ENCODE measurements at regions not wholly inside any gene's neighbourhood (a gene's known extent, or its start where the extent isn't known, plus 50 kb on each side); places are given as distances from the start of the nearest gene placed in this dataset.

DNA sequence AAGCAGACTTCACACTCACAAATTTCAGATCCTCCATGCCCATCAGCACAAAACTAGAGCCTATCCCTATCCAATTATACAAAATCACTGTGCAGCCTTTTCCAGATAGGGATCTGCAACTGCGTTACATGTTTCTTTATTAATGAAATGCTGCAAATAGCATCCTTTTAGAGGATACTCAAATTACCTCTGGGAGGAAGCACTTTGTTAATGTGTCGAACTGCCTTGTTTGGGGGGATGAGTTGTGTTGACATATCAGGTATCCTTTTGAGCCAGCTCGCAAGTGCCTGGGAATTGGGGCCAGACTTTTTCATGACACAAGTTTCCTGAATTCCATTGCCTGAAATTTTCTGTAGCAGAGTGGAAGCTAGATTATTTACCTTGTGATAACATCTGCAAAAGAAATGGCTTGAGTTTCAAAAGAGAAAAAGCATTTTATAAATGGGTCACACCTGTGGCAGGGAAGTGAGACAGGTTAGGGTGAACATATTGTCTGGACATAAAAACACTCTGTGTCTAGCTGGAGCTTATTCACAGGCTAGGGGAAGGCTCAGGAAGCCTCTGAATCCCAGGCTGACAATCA is 299.1 kb upstream of the MTNR1B start:
- no peaks in the 10 kb centered on the region for H3K36me3 Mint-ChIP-seq
- H3K9me3 Mint-ChIP-seq, result peaks cover 0 to 13% (median 0%) of the 10 kb centered on the region in 9 donors
- DNase-seq, result no peak

GRCh38 chr11:92671081-92671480 is 298.4 kb upstream of the MTNR1B start:
- POLR2A ChIA-PET, result no interaction called here
- H3K9me3 Mint-ChIP-seq, result peaks cover 0 to 13% (median 0%) of the 10 kb centered on the region in 9 donors
- no peaks in the 10 kb centered on the region for H3K4me1 Mint-ChIP-seq
- ATAC-seq (no peak), DNase-seq (no peak)
- H3K36me3 Mint-ChIP-seq, result no peaks in the 10 kb centered on the region
- H3K27ac Mint-ChIP-seq, result no peak overlapping the region
- no peaks in the 10 kb centered on the region for H3K27me3 Mint-ChIP-seq
- no peak overlapping the region for H3K4me3 Mint-ChIP-seq

More for the DNA sequence above, 299.1 kb upstream of the MTNR1B start:
- Mint-ChIP-seq H3K4me1 (no peaks in the 10 kb centered on the region), H3K27me3 (no peaks in the 10 kb centered on the region), H3K4me3 (no peak overlapping the region), H3K27ac (no peak overlapping the region)
- no peak for ATAC-seq
- POLR2A ChIA-PET, result no interaction called here

GRCh38 chr11:92675303-92675702 is 294.1 kb upstream of the MTNR1B start:
- ATAC-seq (no peak), DNase-seq (no peak)
- no peak overlapping the region for H3K27ac Mint-ChIP-seq
- H3K9me3 Mint-ChIP-seq, result peaks cover 0 to 11% (median 3%) of the 10 kb centered on the region in 9 donors
- H3K27me3 Mint-ChIP-seq, result no peaks in the 10 kb centered on the region
- H3K4me3 Mint-ChIP-seq, result no peak overlapping the region
- POLR2A ChIA-PET, result no interaction called here
- H3K36me3 Mint-ChIP-seq, result peaks cover 0 to 3% (median 2%) of the 10 kb centered on the region in 3 donors
- H3K4me1 Mint-ChIP-seq, result no peaks in the 10 kb centered on the region

DNA sequence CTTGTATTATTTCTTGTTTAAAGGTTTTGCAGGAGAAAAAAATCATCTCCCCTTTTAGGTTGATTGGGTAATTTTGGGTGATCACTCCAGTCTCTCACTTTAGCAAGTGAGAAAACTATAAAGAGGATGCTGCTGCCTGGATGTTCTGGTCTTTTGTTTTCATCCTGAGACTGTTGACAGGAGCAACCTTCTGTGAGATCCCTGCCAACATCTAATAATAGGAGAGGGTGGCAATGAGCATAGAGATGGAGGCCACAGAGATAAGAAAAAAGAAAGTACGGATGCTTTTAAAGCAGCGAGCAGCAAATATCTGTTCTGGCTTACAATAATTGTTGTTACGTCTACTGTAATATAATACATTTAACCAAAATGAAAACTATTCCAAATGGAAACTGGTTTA is 293.6 kb upstream of the MTNR1B start:
- Mint-ChIP-seq H3K27me3 (no peaks in the 10 kb centered on the region), H3K9me3 (peaks cover 0 to 12% (median 3%) of the 10 kb centered on the region in 9 donors), H3K27ac (no peak overlapping the region), H3K4me3 (no peak overlapping the region), H3K4me1 (no peaks in the 10 kb centered on the region), H3K36me3 (peaks cover 0 to 6% (median 2%) of the 10 kb centered on the region in 3 donors)
- POLR2A ChIA-PET, result no interaction called here
- ATAC-seq (no peak), DNase-seq (no peak)

GRCh38 chr11:92678008-92678611 is 291.3 kb upstream of the MTNR1B start:
- Mint-ChIP-seq H3K27ac (no peak overlapping the region), H3K9me3 (peaks cover 0 to 11% (median 5%) of the 10 kb centered on the region in 9 donors), H3K4me3 (no peak overlapping the region), H3K27me3 (peaks cover 0 to 4% (median 0%) of the 10 kb centered on the region in 5 donors), H3K4me1 (no peaks in the 10 kb centered on the region), H3K36me3 (peaks cover 0 to 6% (median 2%) of the 10 kb centered on the region in 3 donors)
- POLR2A ChIA-PET, result no interaction called here
- ATAC-seq, result no peak
- DNase-seq, result no peak

DNA sequence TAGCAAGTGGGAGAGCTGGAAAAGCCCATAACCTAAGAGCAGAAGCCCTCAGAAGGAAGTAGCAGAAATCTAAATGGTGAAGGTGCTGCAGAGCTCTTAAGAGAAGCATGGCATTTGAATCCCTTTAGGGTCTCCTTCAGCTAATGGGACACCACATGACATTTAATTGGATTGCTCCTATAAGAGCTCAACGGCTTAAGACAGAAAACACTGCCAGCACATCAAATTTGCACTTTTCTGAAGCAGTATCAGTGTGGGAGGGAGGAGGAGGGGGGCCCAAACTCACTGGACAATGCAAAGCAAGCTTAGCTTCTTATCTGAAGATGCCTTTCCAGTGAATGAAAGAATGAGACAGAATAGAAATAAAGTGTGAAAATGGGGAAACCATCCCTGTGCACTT is 287.9 kb upstream of the MTNR1B start:
- H3K4me3 Mint-ChIP-seq, result no peak overlapping the region
- peaks cover 0 to 6% (median 2%) of the 10 kb centered on the region in 3 donors for H3K36me3 Mint-ChIP-seq
- no peaks in the 10 kb centered on the region for H3K4me1 Mint-ChIP-seq
- peaks cover 0 to 4% (median 0%) of the 10 kb centered on the region in 5 donors for H3K27me3 Mint-ChIP-seq
- H3K9me3 Mint-ChIP-seq, result peaks cover 0 to 11% (median 7%) of the 10 kb centered on the region in 9 donors
- H3K27ac Mint-ChIP-seq, result no peak overlapping the region
- ATAC-seq (no peak), DNase-seq (no peak)
- POLR2A ChIA-PET, result no interaction called here

DNA sequence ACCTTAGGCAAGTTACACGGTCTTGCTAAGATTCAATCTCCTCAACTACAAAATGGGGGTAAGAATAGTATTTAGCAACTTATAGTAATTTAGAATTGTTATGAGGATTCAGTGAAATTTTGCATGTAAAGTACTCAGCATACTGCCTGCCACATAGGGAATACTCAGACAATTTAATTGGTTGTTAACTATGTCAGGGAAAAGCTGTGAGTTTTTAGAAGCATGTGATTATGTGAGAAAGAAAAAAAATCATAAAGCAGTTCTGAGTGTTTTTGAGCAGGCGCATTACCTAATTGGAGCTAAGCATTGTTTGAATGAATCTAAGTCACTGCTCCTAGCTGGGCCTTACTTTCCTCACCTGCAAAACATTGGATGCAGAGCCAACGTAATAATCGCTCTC is 287.3 kb upstream of the MTNR1B start:
- Mint-ChIP-seq H3K4me1 (no peaks in the 10 kb centered on the region), H3K27ac (no peak overlapping the region), H3K4me3 (no peak overlapping the region), H3K36me3 (peaks cover 0 to 6% (median 2%) of the 10 kb centered on the region in 3 donors), H3K9me3 (peaks cover 0 to 11% (median 7%) of the 10 kb centered on the region in 9 donors), H3K27me3 (peaks cover 0 to 4% (median 0%) of the 10 kb centered on the region in 5 donors)
- no peak for ATAC-seq
- DNase-seq, result no peak
- POLR2A ChIA-PET, result no interaction called here

DNA sequence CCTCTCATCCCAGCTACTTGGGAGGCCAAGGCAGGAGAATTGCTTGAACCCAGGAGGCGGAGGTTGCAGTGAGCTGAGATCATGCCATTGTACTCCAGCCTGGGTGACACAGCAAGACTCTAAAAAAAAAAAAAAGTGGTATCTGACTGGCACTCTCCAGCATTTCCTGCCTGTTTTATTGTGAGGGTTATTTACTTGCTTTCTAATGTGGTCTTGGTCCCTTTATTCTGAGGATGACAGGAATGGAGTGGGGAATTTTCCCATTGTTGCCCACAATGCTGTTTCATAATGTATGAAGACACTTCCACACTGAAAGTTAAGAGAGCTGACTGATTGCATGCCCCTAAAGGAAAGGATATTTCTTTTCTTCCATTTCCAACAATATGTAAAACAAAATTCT is 286.5 kb upstream of the MTNR1B start:
- Mint-ChIP-seq H3K27ac (no peak overlapping the region), H3K4me3 (no peak overlapping the region), H3K4me1 (no peaks in the 10 kb centered on the region), H3K9me3 (peaks cover 0 to 9% (median 5%) of the 10 kb centered on the region in 9 donors), H3K36me3 (peaks cover 0 to 6% (median 2%) of the 10 kb centered on the region in 3 donors), H3K27me3 (peaks cover 0 to 4% (median 0%) of the 10 kb centered on the region in 5 donors)
- POLR2A ChIA-PET, result no interaction called here
- no peak for ATAC-seq
- no peak for DNase-seq

- POLR2A ChIA-PET, result no interaction called here
- H3K27me3 Mint-ChIP-seq, result peaks cover 0 to 4% (median 0%) of the 10 kb centered on the region in 5 donors
- no peak for DNase-seq
These were observed 284.4 kb upstream of the MTNR1B start for GRCh38 chr11:92685049-92685448.

DNA sequence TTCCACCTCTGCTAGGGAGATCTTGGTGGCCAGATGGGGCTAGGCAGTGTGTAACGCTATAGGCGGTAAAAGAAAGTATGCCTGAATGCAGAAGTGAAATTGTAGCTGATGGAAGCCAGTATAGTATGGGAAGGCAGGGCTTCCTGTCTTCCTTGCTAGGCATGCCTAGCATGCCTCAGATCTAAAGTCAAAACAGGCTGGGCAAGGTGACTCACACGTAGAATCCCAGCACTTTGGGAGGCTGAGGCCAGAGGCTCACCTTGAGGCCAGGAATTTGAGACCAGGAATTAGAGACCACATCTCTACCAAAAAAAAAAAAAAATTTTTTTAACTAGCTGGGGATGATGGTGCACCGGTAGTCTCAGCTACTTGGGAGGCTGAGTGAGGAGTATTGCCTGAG is 281.7 kb upstream of the MTNR1B start:
- no peak overlapping the region for H3K4me3 Mint-ChIP-seq
- ATAC-seq (no peak), DNase-seq (no peak)
- POLR2A ChIA-PET, result no interaction called here
- no peaks in the 10 kb centered on the region for H3K36me3 Mint-ChIP-seq
- H3K27ac Mint-ChIP-seq, result no peak overlapping the region
- H3K27me3 Mint-ChIP-seq, result peaks cover 0 to 1% (median 0%) of the 10 kb centered on the region in 5 donors
- peaks cover 0 to 4% (median 0%) of the 10 kb centered on the region in 9 donors for H3K9me3 Mint-ChIP-seq
- no peaks in the 10 kb centered on the region for H3K4me1 Mint-ChIP-seq

More at GRCh38 chr11:92685049-92685448, 284.4 kb upstream of the MTNR1B start:
- no peak overlapping the region for H3K4me3 Mint-ChIP-seq
- ATAC-seq, result no peak
- peaks cover 0 to 11% (median 4%) of the 10 kb centered on the region in 9 donors for H3K9me3 Mint-ChIP-seq
- H3K4me1 Mint-ChIP-seq, result no peaks in the 10 kb centered on the region
- H3K27ac Mint-ChIP-seq, result no peak overlapping the region
- peaks cover 0 to 5% (median 0%) of the 10 kb centered on the region in 3 donors for H3K36me3 Mint-ChIP-seq

- no peak for ATAC-seq
These were observed 281.0 kb upstream of the MTNR1B start for GRCh38 chr11:92688416-92688815.

GRCh38 chr11:92692826-92693546 is 276.5 kb upstream of the MTNR1B start:
- no peak for DNase-seq
- peaks cover 0 to 6% (median 0%) of the 10 kb centered on the region in 5 donors for H3K27me3 Mint-ChIP-seq
- H3K36me3 Mint-ChIP-seq, result no peaks in the 10 kb centered on the region
- peaks cover 0 to 4% (median 0%) of the 10 kb centered on the region in 9 donors for H3K9me3 Mint-ChIP-seq
- H3K4me3 Mint-ChIP-seq, result no peak overlapping the region
- peak overlapping the region in 1 of 10 donors; percentile 39 for H3K27ac Mint-ChIP-seq
- H3K4me1 Mint-ChIP-seq, result peaks cover 0 to 2% (median 0%) of the 10 kb centered on the region in 4 donors
- no peak for ATAC-seq
- POLR2A ChIA-PET, result no interaction called here

More at GRCh38 chr11:92688416-92688815, 281.0 kb upstream of the MTNR1B start:
- H3K36me3 Mint-ChIP-seq, result no peaks in the 10 kb centered on the region
- no peaks in the 10 kb centered on the region for H3K4me1 Mint-ChIP-seq
- H3K27ac Mint-ChIP-seq, result no peak overlapping the region
- H3K27me3 Mint-ChIP-seq, result peaks cover 0 to 1% (median 0%) of the 10 kb centered on the region in 5 donors
- no peak overlapping the region for H3K4me3 Mint-ChIP-seq
- POLR2A ChIA-PET, result no interaction called here
- H3K9me3 Mint-ChIP-seq, result peaks cover 0 to 4% (median 0%) of the 10 kb centered on the region in 9 donors
- DNase-seq, result no peak

DNA sequence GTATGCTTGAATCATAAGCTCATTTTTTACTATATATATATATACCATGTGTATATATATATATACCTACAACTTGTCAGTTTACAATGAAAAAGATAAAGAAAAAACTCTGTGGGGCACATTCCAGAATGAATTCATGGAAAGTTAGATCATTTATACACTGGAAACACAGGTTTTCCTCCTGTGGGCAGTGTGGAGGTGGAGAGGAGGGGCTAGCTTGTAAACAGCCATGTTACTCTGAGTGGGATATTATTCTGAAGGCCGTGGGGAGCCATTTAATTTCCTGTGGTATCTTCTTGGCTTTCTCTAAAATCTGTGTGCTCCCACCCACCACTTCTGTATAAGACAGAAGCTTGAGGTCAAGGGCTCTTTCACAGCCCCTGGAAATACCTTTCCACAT is 273.4 kb upstream of the MTNR1B start:
- ATAC-seq (no peak), DNase-seq (no peak)
- Mint-ChIP-seq H3K9me3 (no peaks in the 10 kb centered on the region), H3K4me1 (peaks cover 0 to 3% (median 0%) of the 10 kb centered on the region in 4 donors), H3K27me3 (peaks cover 0 to 8% (median 0%) of the 10 kb centered on the region in 5 donors), H3K4me3 (no peak overlapping the region), H3K27ac (no peak overlapping the region), H3K36me3 (no peaks in the 10 kb centered on the region)
- POLR2A ChIA-PET, result no interaction called here
